ENCODE measurements at regions not wholly inside any gene's neighbourhood (a gene's known extent, or its start where the extent isn't known, plus 50 kb on each side); places are given as distances from the start of the nearest gene placed in this dataset.

DNA sequence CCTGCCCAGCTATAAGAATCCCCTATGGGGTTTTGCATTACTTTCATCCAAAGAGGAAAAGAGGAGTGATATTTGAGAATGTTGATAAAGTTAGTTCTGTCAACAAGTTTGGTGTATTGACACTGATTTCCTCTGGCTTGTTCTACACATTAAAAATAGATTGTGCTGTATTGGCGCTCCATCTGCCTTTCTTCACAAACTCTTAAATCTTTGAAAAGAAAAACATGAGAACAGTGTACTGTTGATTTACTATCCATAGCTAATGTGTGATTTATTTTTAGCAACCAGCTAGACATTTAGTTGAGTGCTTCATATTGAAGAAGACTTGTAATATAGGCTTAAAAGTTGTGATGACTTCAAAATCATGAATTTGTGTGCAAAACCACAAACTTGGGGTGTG lies 261.2 kb upstream of the ANKRD50 start:
- intact Hi-C loops (cut with DNase I), result no loop called here
- H3K9me3 ChIP-seq, result no peaks in the 10 kb centered on the region
- H3K4me1 ChIP-seq, result no peaks in the 10 kb centered on the region
- no peak for DNase-seq
- no peak overlapping the region for H3K4me3 ChIP-seq
- H3K36me3 ChIP-seq, result no peaks in the 10 kb centered on the region
- no peaks in the 10 kb centered on the region for H3K27me3 ChIP-seq
- ATAC-seq, result no peak
- TF ChIP-seq, protein P1, sequence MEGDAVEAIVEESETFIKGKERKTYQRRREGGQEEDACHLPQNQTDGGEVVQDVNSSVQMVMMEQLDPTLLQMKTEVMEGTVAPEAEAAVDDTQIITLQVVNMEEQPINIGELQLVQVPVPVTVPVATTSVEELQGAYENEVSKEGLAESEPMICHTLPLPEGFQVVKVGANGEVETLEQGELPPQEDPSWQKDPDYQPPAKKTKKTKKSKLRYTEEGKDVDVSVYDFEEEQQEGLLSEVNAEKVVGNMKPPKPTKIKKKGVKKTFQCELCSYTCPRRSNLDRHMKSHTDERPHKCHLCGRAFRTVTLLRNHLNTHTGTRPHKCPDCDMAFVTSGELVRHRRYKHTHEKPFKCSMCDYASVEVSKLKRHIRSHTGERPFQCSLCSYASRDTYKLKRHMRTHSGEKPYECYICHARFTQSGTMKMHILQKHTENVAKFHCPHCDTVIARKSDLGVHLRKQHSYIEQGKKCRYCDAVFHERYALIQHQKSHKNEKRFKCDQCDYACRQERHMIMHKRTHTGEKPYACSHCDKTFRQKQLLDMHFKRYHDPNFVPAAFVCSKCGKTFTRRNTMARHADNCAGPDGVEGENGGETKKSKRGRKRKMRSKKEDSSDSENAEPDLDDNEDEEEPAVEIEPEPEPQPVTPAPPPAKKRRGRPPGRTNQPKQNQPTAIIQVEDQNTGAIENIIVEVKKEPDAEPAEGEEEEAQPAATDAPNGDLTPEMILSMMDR (IDR thresholded peaks at IDR 0.05), result no peak
- H3K27ac ChIP-seq, result no peak overlapping the region

DNA sequence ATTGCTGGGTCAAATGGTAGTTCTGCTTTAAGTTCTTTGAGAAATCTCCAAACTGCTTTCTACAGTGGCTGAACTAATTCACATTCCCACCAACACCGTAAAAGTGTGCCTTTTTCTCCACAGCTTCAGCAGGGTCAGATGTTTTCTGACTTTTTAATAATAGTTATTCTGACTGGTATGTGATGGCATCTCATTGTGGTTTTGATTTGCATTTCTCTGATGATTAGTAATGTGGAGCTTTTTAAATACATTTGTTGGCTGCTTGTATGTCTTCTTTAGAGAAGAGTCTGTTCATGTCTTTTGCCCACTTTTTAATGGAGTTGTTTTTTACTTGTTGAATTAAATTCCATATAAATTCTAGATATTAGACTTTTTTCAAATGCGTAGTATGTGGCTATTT lies 257.5 kb upstream of the ANKRD50 start:
- Histone ChIP-seq H3K9me3 (no peaks in the 10 kb centered on the region), H3K27ac (no peak overlapping the region), H3K27me3 (no peaks in the 10 kb centered on the region), H3K4me3 (no peak overlapping the region), H3K4me1 (no peaks in the 10 kb centered on the region), H3K36me3 (no peaks in the 10 kb centered on the region)
- ATAC-seq (no peak), DNase-seq (no peak)
- intact Hi-C loops (cut with DNase I), result no loop called here
- TF ChIP-seq, protein P1 (IDR thresholded peaks at IDR 0.05), result no peak

DNA sequence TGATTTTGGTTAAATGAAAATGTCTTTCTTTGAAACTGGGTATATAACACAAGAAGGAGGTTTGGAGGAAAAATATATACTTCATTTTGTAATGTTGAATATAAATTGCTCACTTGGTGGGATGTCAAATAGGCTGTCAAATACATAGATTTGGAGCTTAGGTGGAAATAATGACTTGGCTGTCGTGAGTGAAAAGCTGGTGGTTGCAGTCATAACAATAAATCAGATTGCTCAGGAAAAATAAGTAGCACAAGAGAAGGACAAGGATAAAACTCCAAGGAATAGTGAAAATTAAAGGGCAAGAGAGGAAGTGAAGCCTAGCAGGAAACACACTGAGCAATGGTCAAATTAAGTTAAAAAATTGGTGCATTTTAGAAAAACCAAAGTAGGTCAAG lies 253.0 kb upstream of the ANKRD50 start:
- intact Hi-C loops (cut with DNase I), result no loop called here
- H3K27me3 ChIP-seq, result no peaks in the 10 kb centered on the region
- ATAC-seq (no peak), DNase-seq (no peak)
- TF ChIP-seq, protein P1 (IDR thresholded peaks at IDR 0.05), result no peak
- no peaks in the 10 kb centered on the region for H3K9me3 ChIP-seq
- H3K36me3 ChIP-seq, result no peaks in the 10 kb centered on the region
- H3K4me1 ChIP-seq, result no peaks in the 10 kb centered on the region
- no peak overlapping the region for H3K4me3 ChIP-seq
- no peak overlapping the region for H3K27ac ChIP-seq

DNA sequence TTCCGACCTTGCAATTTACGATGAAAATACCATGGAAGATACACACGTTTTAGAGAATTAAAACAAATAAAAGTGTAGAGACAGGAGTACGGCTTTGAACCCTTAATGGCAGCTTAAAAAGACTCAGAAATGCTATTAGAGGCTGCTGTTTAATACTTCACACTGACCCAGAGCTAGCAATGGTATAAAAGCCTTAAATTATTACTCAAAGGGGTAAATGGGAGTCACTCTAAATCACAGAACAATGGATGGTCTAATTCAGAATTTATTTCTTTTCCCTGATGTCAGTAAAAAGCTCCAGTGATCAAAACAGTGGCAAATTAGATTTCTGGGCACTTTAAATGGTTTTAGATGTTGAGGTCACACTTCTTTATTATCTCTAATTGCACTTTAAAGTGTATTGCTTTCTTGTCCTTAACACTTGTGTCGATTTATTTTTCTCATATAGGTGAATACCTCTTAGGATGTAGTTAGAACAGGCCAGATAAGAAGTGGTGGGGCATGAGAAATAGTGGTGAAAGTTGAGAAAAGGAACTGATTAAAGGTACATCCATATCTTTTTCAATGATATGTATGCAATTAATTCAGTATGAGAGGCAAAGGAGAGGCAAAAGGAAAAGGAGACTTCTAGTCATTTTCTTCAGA lies 252.4 kb upstream of the ANKRD50 start:
- no peaks in the 10 kb centered on the region for H3K9me3 ChIP-seq
- no peaks in the 10 kb centered on the region for H3K27me3 ChIP-seq
- intact Hi-C loops (cut with DNase I), result no loop called here
- H3K36me3 ChIP-seq, result no peaks in the 10 kb centered on the region
- DNase-seq, result no peak
- no peaks in the 10 kb centered on the region for H3K4me1 ChIP-seq
- TF ChIP-seq, protein P1 (IDR thresholded peaks at IDR 0.05), result no peak
- H3K4me3 ChIP-seq, result no peak overlapping the region
- H3K27ac ChIP-seq, result no peak overlapping the region
- no peak for ATAC-seq

DNA sequence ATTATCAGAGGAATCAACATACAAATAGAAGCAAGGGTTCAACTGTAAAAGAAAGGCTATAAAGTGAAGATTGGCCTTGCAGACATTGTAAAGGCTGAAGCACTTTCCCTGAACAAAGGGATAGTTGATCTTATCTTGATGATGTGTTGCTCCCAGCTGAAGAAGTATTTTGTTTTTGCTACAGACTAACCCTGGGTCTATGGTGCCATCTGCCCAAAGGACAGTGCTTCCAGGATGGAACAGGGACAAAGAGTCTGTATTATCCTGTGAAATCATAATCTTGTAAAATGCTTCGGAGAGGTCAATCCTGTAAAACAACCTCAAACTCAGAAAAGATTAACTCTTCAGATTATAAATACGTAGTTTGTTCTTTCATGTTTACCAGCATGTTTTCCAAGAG lies 251.7 kb upstream of the ANKRD50 start:
- Histone ChIP-seq H3K27me3 (no peaks in the 10 kb centered on the region), H3K4me3 (no peak overlapping the region), H3K36me3 (no peaks in the 10 kb centered on the region), H3K9me3 (no peaks in the 10 kb centered on the region), H3K27ac (no peak overlapping the region), H3K4me1 (no peaks in the 10 kb centered on the region)
- no peak for DNase-seq
- TF ChIP-seq, protein P1 (IDR thresholded peaks at IDR 0.05), result no peak
- intact Hi-C loops (cut with DNase I), result no loop called here
- ATAC-seq, result no peak
